ENCODE measurements at regions not wholly inside any gene's neighbourhood (a gene's known extent, or its start where the extent isn't known, plus 50 kb on each side); places are given as distances from the start of the nearest gene placed in this dataset.

DNA sequence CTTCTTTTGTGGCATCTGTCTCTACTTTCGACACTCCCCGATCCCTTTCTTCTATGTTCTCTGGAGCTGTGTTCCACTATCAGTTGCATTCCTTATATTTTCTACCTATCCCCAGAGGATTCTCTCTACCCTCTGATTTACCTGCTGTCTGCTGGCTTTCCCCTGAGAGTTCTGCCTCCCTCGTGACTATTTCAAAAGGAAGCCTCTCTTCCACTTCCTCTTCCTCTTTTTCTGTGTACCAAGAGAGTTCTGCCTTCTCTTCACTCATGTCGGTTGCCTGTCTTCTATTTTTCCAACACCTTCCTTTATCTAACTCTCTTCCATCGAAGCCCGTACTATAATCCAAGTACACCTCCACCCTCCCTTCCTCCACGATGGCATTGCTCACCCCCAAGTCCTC is 631.7 kb downstream of the SMARCA1 start:
- H3K79me2 ChIP-seq (ENCODE audit: control insufficient read depth, insufficient read depth, low read length): no peaks in the 10 kb centered on the region
- no peak overlapping the region for H3K4me2 ChIP-seq (ENCODE audit: control insufficient read depth, extremely low read depth, insufficient read depth, low read depth, low read length)
- TF ChIP-seq CTCF (optimal IDR thresholded peaks at IDR 0.05 in 1 of 3, IDR thresholded peaks at IDR 0.05 in 1 of 3, conservative IDR thresholded peaks at IDR 0.05 in 1 of 3; ENCODE audit: extremely low read depth in 1 of 3, insufficient read depth in 2 of 3, low read length in 3 of 3) (no peak), EZH2 (IDR thresholded peaks at IDR 0.05; ENCODE audit: low read length) (no peak)
- dilution Hi-C loops (cut with MboI; ENCODE audit: extremely low pct_ligation_motif_present, low sequenced_read_pairs): no loop called here
- H2AFZ ChIP-seq (ENCODE audit: control insufficient read depth, low read length): no peak overlapping the region
- H3K4me3 ChIP-seq (ENCODE audit: control insufficient read depth in 2 of 3, extremely low read depth in 1 of 3, insufficient read depth in 2 of 3, low read depth in 1 of 3, low read length in 3 of 3): no peak overlapping the region
- H4K20me1 ChIP-seq (ENCODE audit: control insufficient read depth, extremely low read depth, insufficient read depth, low read length): no peaks in the 10 kb centered on the region
- DNase-seq (ENCODE audit: low read depth, low spot score): no peak
- no peaks in the 10 kb centered on the region for H3K4me1 ChIP-seq (ENCODE audit: control insufficient read depth, extremely low read depth, insufficient read depth, low read length)
- H3K9me3 ChIP-seq (ENCODE audit: control insufficient read depth, low read depth, low read length): no peaks in the 10 kb centered on the region
- no peaks in the 10 kb centered on the region for H3K9me1 ChIP-seq (ENCODE audit: control insufficient read depth, extremely low read depth, insufficient read depth, low read length)
- no peak for FAIRE-seq
- H3K27me3 ChIP-seq (ENCODE audit: control insufficient read depth, extremely low read depth, insufficient read depth, low read length): no peaks in the 10 kb centered on the region
- no peak overlapping the region for H3K9ac ChIP-seq (ENCODE audit: control insufficient read depth, extremely low read depth, insufficient read depth, low read length)
- no peaks in the 10 kb centered on the region for H3K36me3 ChIP-seq (ENCODE audit: control insufficient read depth in 2 of 2, extremely low read depth in 1 of 2, insufficient read depth in 2 of 2, low read length in 2 of 2)
- H3K27ac ChIP-seq (ENCODE audit: control insufficient read depth, insufficient read depth, low read length): no peak overlapping the region

DNA sequence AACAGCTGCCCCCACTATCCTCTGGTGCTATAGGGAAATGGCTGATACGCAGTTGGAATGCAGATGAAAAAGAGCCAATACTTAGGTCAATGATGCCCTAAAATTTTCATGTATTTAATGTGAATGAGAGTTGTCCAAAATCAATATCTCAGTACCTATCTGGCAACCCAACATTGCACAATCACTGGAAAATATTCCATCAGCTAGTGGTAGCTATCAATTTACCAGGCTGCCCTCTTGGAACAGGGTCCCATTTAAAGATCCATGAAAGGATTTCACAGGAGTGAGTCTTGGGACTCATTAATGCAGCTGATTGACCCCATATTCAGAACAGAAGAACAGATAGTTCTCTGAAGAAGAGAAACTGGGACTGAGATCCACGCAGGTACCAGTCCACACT is 638.9 kb downstream of the SMARCA1 start:
- TF ChIP-seq CTCF (optimal IDR thresholded peaks at IDR 0.05 in 1 of 3, IDR thresholded peaks at IDR 0.05 in 1 of 3, conservative IDR thresholded peaks at IDR 0.05 in 1 of 3; ENCODE audit: extremely low read depth in 1 of 3, insufficient read depth in 2 of 3, low read length in 3 of 3): no peak
- no peak for TF ChIP-seq EZH2 (IDR thresholded peaks at IDR 0.05; ENCODE audit: low read length)
- Histone ChIP-seq H3K9me1 (ENCODE audit: control insufficient read depth, extremely low read depth, insufficient read depth, low read length) (no peaks in the 10 kb centered on the region), H3K27ac (ENCODE audit: control insufficient read depth, insufficient read depth, low read length) (no peak overlapping the region), H3K4me1 (ENCODE audit: control insufficient read depth, extremely low read depth, insufficient read depth, low read length) (no peaks in the 10 kb centered on the region), H3K4me3 (ENCODE audit: control insufficient read depth in 2 of 3, extremely low read depth in 1 of 3, insufficient read depth in 2 of 3, low read depth in 1 of 3, low read length in 3 of 3) (no peak overlapping the region), H3K27me3 (ENCODE audit: control insufficient read depth, extremely low read depth, insufficient read depth, low read length) (no peaks in the 10 kb centered on the region), H3K9ac (ENCODE audit: control insufficient read depth, extremely low read depth, insufficient read depth, low read length) (no peak overlapping the region), H3K79me2 (ENCODE audit: control insufficient read depth, insufficient read depth, low read length) (no peaks in the 10 kb centered on the region), H4K20me1 (ENCODE audit: control insufficient read depth, extremely low read depth, insufficient read depth, low read length) (no peaks in the 10 kb centered on the region), H3K9me3 (ENCODE audit: control insufficient read depth, low read depth, low read length) (no peaks in the 10 kb centered on the region), H2AFZ (ENCODE audit: control insufficient read depth, low read length) (no peak overlapping the region), H3K4me2 (ENCODE audit: control insufficient read depth, extremely low read depth, insufficient read depth, low read depth, low read length) (no peak overlapping the region), H3K36me3 (ENCODE audit: control insufficient read depth in 2 of 2, extremely low read depth in 1 of 2, insufficient read depth in 2 of 2, low read length in 2 of 2) (no peaks in the 10 kb centered on the region)
- no peak for DNase-seq (ENCODE audit: low read depth, low spot score)
- dilution Hi-C loops (cut with MboI; ENCODE audit: extremely low pct_ligation_motif_present, low sequenced_read_pairs): no loop called here
- no peak for FAIRE-seq

Data from keratinocyte (primary cell).